ENCODE measurements at regions not wholly inside any gene's neighbourhood (a gene's known extent, or its start where the extent isn't known, plus 50 kb on each side); places are given as distances from the start of the nearest gene placed in this dataset.

DNA sequence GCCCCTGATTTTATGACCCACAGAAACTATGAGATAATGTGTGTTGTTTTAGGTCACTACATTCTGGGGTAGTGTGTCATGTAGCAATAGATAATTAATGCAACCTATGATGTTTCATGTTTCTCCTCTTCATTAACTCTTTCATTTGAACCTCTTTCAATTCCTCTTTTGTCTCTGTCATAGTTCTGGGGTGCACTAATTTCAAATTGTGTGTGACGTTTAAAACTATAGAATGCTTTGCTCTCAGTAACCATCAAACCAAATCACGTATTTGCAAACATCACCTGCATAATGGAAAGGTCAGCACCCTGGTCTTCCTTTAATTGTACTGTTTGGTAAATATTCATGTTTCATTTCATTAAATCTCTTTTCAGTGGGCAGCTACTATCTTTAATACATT is 621.6 kb downstream of the TLR4 start:
- no peak overlapping the region for H3K4me3 Mint-ChIP-seq
- H3K9me3 Mint-ChIP-seq (ENCODE audit: low read depth), result no peaks in the 10 kb centered on the region
- H3K27ac Mint-ChIP-seq, result no peak overlapping the region
- H3K36me3 Mint-ChIP-seq, result no peaks in the 10 kb centered on the region
- no peaks in the 10 kb centered on the region for H3K4me1 Mint-ChIP-seq (ENCODE audit: low read depth)
- no peaks in the 10 kb centered on the region for H3K27me3 Mint-ChIP-seq

DNA sequence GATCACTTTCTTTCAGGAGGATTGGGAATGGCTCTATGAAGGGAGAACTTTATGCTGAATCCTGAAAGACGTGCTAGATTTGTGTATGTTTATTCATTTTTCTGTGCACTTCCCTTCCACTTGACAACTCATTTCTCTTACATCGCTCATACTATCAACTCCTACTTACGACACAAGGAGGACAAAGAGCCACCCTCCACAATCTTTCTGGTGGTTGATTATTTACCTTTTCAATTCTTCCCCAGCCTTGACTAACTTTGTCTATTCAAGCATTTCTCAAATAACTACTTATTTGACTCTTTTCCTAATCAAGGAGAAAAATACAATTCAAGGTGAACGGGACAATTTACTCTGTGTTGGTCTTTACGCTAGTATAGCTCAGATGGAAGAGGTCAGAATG is 622.1 kb downstream of the TLR4 start:
- Mint-ChIP-seq H3K27ac (no peak overlapping the region), H3K4me1 (ENCODE audit: low read depth) (no peaks in the 10 kb centered on the region), H3K9me3 (ENCODE audit: low read depth) (no peaks in the 10 kb centered on the region), H3K4me3 (no peak overlapping the region), H3K36me3 (no peaks in the 10 kb centered on the region), H3K27me3 (no peaks in the 10 kb centered on the region)

GRCh38 chr9:118330191-118330986 is 626.2 kb downstream of the TLR4 start:
- Mint-ChIP-seq H3K9me3 (ENCODE audit: low read depth) (no peaks in the 10 kb centered on the region), H3K27ac (no peak overlapping the region), H3K27me3 (no peaks in the 10 kb centered on the region), H3K4me3 (no peak overlapping the region), H3K4me1 (ENCODE audit: low read depth) (no peaks in the 10 kb centered on the region), H3K36me3 (no peaks in the 10 kb centered on the region)

DNA sequence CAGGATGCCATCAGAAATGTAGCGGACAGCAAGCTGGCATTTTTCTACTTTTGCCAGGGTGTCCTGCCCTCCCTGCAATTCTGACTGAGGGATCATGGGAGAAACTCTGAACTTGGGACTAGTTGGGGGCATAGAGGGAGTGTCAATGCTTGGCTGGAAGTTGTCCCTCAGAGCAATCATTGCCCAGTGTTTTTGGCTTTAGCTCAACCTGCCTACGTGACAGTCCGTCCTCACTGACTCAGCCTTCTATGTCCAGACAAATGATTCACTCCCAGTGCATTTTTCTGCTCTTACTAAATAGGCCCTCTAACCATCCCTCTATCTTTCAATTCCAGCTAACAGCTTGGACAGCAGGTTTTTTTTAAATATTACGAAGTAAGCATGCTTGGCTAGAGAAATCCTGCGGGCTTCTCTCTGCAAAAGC is 627.4 kb downstream of the TLR4 start:
- Mint-ChIP-seq H3K27me3 (no peaks in the 10 kb centered on the region), H3K4me1 (ENCODE audit: low read depth) (no peaks in the 10 kb centered on the region), H3K4me3 (no peak overlapping the region), H3K36me3 (no peaks in the 10 kb centered on the region), H3K27ac (no peak overlapping the region), H3K9me3 (ENCODE audit: low read depth) (no peaks in the 10 kb centered on the region)

- Mint-ChIP-seq H3K4me1 (ENCODE audit: low read depth) (no peaks in the 10 kb centered on the region), H3K36me3 (no peaks in the 10 kb centered on the region), H3K27me3 (no peaks in the 10 kb centered on the region), H3K9me3 (ENCODE audit: low read depth) (no peaks in the 10 kb centered on the region), H3K4me3 (no peak overlapping the region), H3K27ac (no peak overlapping the region)
Observed at GRCh38 chr9:118336250-118336942, 632.2 kb downstream of the TLR4 start.

- H3K27me3 Mint-ChIP-seq, result no peaks in the 10 kb centered on the region
- H3K9me3 Mint-ChIP-seq (ENCODE audit: low read depth), result no peaks in the 10 kb centered on the region
- no peaks in the 10 kb centered on the region for H3K4me1 Mint-ChIP-seq (ENCODE audit: low read depth)
- no peak overlapping the region for H3K27ac Mint-ChIP-seq
- no peaks in the 10 kb centered on the region for H3K36me3 Mint-ChIP-seq
- H3K4me3 Mint-ChIP-seq, result no peak overlapping the region
Observed at GRCh38 chr9:118336943-118337330, 632.7 kb downstream of the TLR4 start.

- H3K27me3 Mint-ChIP-seq, result peaks cover 2% of the 10 kb centered on the region
- H3K36me3 Mint-ChIP-seq, result no peaks in the 10 kb centered on the region
- H3K4me1 Mint-ChIP-seq (ENCODE audit: low read depth), result no peaks in the 10 kb centered on the region
- peaks cover 10% of the 10 kb centered on the region for H3K9me3 Mint-ChIP-seq (ENCODE audit: low read depth)
- no peak overlapping the region for H3K27ac Mint-ChIP-seq
- no peak overlapping the region for H3K4me3 Mint-ChIP-seq
Observed at GRCh38 chr9:118360036-118360435, 655.8 kb downstream of the TLR4 start.

DNA sequence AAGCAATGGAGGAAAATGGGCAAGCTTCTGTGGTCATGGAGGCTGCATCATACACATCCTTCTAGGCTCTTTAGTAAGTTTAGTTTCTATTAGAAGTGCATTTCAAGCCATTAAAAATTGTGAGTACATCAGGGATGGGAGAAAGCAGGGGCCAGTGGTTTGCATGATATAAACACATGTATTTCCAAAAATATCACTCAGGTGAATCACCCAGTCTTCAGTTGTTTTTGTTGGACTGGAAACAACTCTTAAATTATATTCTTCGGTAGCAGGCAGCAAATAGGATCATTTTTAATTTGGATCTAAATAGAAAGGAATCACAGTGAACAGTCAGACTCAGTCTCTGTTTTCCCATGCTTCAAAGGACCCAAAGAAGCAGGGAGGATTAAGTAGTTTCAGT is 657.9 kb downstream of the TLR4 start:
- H3K36me3 Mint-ChIP-seq, result no peaks in the 10 kb centered on the region
- no peaks in the 10 kb centered on the region for H3K4me1 Mint-ChIP-seq (ENCODE audit: low read depth)
- H3K9me3 Mint-ChIP-seq (ENCODE audit: low read depth), result peaks cover 10% of the 10 kb centered on the region
- peaks cover 2% of the 10 kb centered on the region for H3K27me3 Mint-ChIP-seq
- no peak overlapping the region for H3K27ac Mint-ChIP-seq
- H3K4me3 Mint-ChIP-seq, result no peak overlapping the region

DNA sequence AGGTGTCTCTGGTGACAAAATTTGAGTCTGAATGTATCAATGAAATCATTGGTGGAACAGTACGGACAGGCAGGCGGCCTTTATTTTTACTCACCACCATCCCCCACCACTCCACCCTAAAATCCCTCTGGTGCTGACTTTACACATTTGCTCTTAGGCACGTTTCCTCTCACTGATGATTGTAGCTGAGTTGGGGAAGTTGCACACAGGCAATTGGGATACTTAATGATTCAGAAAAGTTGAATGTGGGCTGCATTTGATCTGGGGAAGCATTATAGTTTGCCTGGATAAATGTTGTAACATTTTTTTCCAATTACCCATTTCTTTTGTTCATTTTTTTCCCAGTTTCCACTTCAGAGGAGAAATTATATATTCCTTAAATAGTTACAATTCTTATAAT is 658.4 kb downstream of the TLR4 start:
- Mint-ChIP-seq H3K4me1 (ENCODE audit: low read depth) (no peaks in the 10 kb centered on the region), H3K9me3 (ENCODE audit: low read depth) (peaks cover 10% of the 10 kb centered on the region), H3K27ac (no peak overlapping the region), H3K36me3 (no peaks in the 10 kb centered on the region), H3K4me3 (no peak overlapping the region), H3K27me3 (peaks cover 2% of the 10 kb centered on the region)

DNA sequence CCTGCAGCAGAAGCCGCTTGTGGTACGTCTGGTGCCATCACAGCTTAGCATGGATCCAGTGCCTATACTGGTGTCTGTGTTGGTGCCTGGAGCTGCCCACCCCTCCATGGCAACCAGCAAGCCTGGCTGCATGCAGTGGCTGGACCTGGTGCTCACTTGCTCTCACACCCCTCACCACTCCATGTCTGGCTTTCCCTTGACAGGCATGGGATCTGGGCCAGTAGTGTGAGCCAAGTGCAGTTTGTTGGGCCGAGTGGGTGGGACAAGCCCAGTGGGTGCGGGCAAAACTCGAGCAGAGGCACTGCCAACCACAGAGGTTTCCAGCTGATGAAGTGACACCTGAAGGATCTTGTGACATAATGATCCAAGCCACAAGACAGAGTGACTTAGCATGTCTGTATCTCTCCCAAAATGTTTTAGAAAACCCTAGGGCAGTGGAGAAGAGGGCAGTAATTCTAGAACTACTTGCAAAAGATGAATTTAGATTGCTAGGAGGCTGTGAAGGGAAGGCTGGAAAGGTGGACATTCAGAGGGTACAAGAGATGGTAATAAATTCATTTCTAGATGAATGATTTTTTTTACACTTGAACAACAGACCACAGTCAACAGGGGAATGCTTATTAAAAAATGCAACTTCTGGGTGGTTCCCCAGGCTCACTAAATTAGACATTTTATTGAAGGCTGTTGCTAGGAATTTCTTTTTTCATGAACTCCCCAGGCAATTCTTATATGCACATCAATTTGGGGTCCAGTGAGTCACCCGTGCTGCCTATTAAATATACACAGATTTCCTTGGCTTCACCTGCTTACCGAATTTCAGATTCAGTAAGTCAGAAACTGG is 660.3 kb downstream of the TLR4 start:
- H3K4me1 Mint-ChIP-seq (ENCODE audit: low read depth), result no peaks in the 10 kb centered on the region
- H3K36me3 Mint-ChIP-seq, result no peaks in the 10 kb centered on the region
- H3K27ac Mint-ChIP-seq, result no peak overlapping the region
- no peaks in the 10 kb centered on the region for H3K27me3 Mint-ChIP-seq
- no peak overlapping the region for H3K4me3 Mint-ChIP-seq
- peaks cover 18% of the 10 kb centered on the region for H3K9me3 Mint-ChIP-seq (ENCODE audit: low read depth)

GRCh38 chr9:118366228-118366627 is 662.0 kb downstream of the TLR4 start:
- Mint-ChIP-seq H3K27me3 (no peaks in the 10 kb centered on the region), H3K36me3 (no peaks in the 10 kb centered on the region), H3K27ac (no peak overlapping the region), H3K4me1 (ENCODE audit: low read depth) (no peaks in the 10 kb centered on the region), H3K4me3 (no peak overlapping the region), H3K9me3 (ENCODE audit: low read depth) (peaks cover 9% of the 10 kb centered on the region)

- Mint-ChIP-seq H3K4me3 (no peak overlapping the region), H3K36me3 (no peaks in the 10 kb centered on the region), H3K27me3 (no peaks in the 10 kb centered on the region), H3K9me3 (ENCODE audit: low read depth) (peaks cover 9% of the 10 kb centered on the region), H3K27ac (no peak overlapping the region), H3K4me1 (ENCODE audit: low read depth) (no peaks in the 10 kb centered on the region)
Observed at GRCh38 chr9:118367383-118367782, 663.2 kb downstream of the TLR4 start.

- Mint-ChIP-seq H3K4me1 (ENCODE audit: low read depth) (no peaks in the 10 kb centered on the region), H3K4me3 (no peak overlapping the region), H3K9me3 (ENCODE audit: low read depth) (no peaks in the 10 kb centered on the region), H3K27ac (no peak overlapping the region), H3K36me3 (no peaks in the 10 kb centered on the region), H3K27me3 (no peaks in the 10 kb centered on the region)
Observed at GRCh38 chr9:118384531-118385100, 680.4 kb downstream of the TLR4 start.

DNA sequence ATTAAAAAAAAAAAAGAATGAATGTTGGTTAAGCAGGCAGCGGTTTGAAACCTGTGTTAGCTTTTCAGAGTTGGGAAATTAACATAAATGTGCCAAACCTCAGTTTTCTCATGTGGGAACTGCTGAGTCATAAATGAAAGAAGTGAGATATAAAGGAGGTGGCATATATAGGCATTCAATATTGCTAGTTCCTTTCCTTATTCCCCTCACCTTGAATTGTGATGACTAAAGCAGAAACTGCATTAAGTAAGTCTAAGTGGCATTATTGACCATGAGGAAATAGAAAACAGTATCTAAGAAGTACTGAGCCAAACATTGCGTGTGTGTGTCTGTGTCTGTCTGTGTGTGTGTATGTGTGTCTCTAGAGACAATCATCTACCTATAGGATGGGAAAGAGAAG is 691.2 kb downstream of the TLR4 start:
- Mint-ChIP-seq H3K27me3 (no peaks in the 10 kb centered on the region), H3K36me3 (no peaks in the 10 kb centered on the region), H3K27ac (no peak overlapping the region), H3K4me3 (no peak overlapping the region), H3K4me1 (ENCODE audit: low read depth) (no peaks in the 10 kb centered on the region), H3K9me3 (ENCODE audit: low read depth) (peaks cover 3% of the 10 kb centered on the region)

GRCh38 chr9:118401546-118401945 is 697.3 kb downstream of the TLR4 start:
- no peaks in the 10 kb centered on the region for H3K4me1 Mint-ChIP-seq (ENCODE audit: low read depth)
- peaks cover 3% of the 10 kb centered on the region for H3K9me3 Mint-ChIP-seq (ENCODE audit: low read depth)
- no peak overlapping the region for H3K4me3 Mint-ChIP-seq
- no peaks in the 10 kb centered on the region for H3K36me3 Mint-ChIP-seq
- H3K27me3 Mint-ChIP-seq, result no peaks in the 10 kb centered on the region
- no peak overlapping the region for H3K27ac Mint-ChIP-seq
